ENCODE measurements at regions not wholly inside any gene's neighbourhood (a gene's known extent, or its start where the extent isn't known, plus 50 kb on each side); places are given as distances from the start of the nearest gene placed in this dataset.

GRCh38 chr3:8444883-8445282 is 56.7 kb upstream of the LMCD1 start:
- no peaks in the 10 kb centered on the region for H3F3A ChIP-seq (ENCODE audit: insufficient read depth, low read length)
- no peaks in the 10 kb centered on the region for H3K9me2 ChIP-seq (ENCODE audit: low read depth, low read length)
- H3K9me3 ChIP-seq (ENCODE audit: low read length): no peaks in the 10 kb centered on the region
- H3K79me2 ChIP-seq (ENCODE audit: insufficient read depth, low read length): no peaks in the 10 kb centered on the region
- no peaks in the 10 kb centered on the region for H3K4me1 ChIP-seq (ENCODE audit: insufficient read depth, low read length, severe bottlenecking)
- H3K4me2 ChIP-seq (ENCODE audit: low read length): no peak overlapping the region
- no peak overlapping the region for H2AFZ ChIP-seq (ENCODE audit: low read length)
- 0 out of 2 replicates have a peak, but pooled peaks cover 3% of the 10 kb centered on the region for H3K27me3 ChIP-seq (ENCODE audit: insufficient read depth, low read length)
- no peak for TF ChIP-seq EZH2 (IDR thresholded peaks at IDR 0.05; ENCODE audit: borderline replicate concordance, low read length)
- TF ChIP-seq CTCF (IDR thresholded peaks at IDR 0.05; ENCODE audit: low read length): no peak
- H4K20me1 ChIP-seq (ENCODE audit: insufficient read depth, low read length): no peaks in the 10 kb centered on the region
- no peak overlapping the region for H3K27ac ChIP-seq (ENCODE audit: low read depth, low read length, poor library complexity, severe bottlenecking)
- no peak overlapping the region for H3K9ac ChIP-seq (ENCODE audit: low read length)
- no peak overlapping the region for H3K4me3 ChIP-seq (ENCODE audit: low read depth, low read length, poor library complexity, severe bottlenecking)
- H3K36me3 ChIP-seq (ENCODE audit: insufficient read depth, low read length): no peaks in the 10 kb centered on the region

GRCh38 chr3:8445861-8446260 is 55.8 kb upstream of the LMCD1 start:
- Histone ChIP-seq H3K9me2 (ENCODE audit: low read depth, low read length) (no peaks in the 10 kb centered on the region), H4K20me1 (ENCODE audit: insufficient read depth, low read length) (no peaks in the 10 kb centered on the region), H3K4me3 (ENCODE audit: low read depth, low read length, poor library complexity, severe bottlenecking) (no peak overlapping the region), H3K4me2 (ENCODE audit: low read length) (no peak overlapping the region), H3K4me1 (ENCODE audit: insufficient read depth, low read length, severe bottlenecking) (no peaks in the 10 kb centered on the region), H3K9ac (ENCODE audit: low read length) (no peak overlapping the region), H2AFZ (ENCODE audit: low read length) (no peak overlapping the region), H3K27ac (ENCODE audit: low read depth, low read length, poor library complexity, severe bottlenecking) (no peak overlapping the region), H3K79me2 (ENCODE audit: insufficient read depth, low read length) (no peaks in the 10 kb centered on the region), H3K9me3 (ENCODE audit: low read length) (no peaks in the 10 kb centered on the region), H3K36me3 (ENCODE audit: insufficient read depth, low read length) (no peaks in the 10 kb centered on the region), H3K27me3 (ENCODE audit: insufficient read depth, low read length) (0 out of 2 replicates have a peak, but pooled peaks cover 3% of the 10 kb centered on the region), H3F3A (ENCODE audit: insufficient read depth, low read length) (no peaks in the 10 kb centered on the region)
- no peak for TF ChIP-seq EZH2 (IDR thresholded peaks at IDR 0.05; ENCODE audit: borderline replicate concordance, low read length)
- TF ChIP-seq CTCF (IDR thresholded peaks at IDR 0.05; ENCODE audit: low read length): no peak

- Histone ChIP-seq H3K9me3 (ENCODE audit: low read length) (no peaks in the 10 kb centered on the region), H3K4me3 (ENCODE audit: low read depth, low read length, poor library complexity, severe bottlenecking) (no peak overlapping the region), H3F3A (ENCODE audit: insufficient read depth, low read length) (no peaks in the 10 kb centered on the region), H3K27me3 (ENCODE audit: insufficient read depth, low read length) (0 out of 2 replicates have a peak, but pooled peaks cover 3% of the 10 kb centered on the region), H2AFZ (ENCODE audit: low read length) (no peak overlapping the region), H3K36me3 (ENCODE audit: insufficient read depth, low read length) (no peaks in the 10 kb centered on the region), H3K4me1 (ENCODE audit: insufficient read depth, low read length, severe bottlenecking) (no peaks in the 10 kb centered on the region), H3K9ac (ENCODE audit: low read length) (no peak overlapping the region), H3K79me2 (ENCODE audit: insufficient read depth, low read length) (no peaks in the 10 kb centered on the region), H3K4me2 (ENCODE audit: low read length) (no peak overlapping the region), H3K27ac (ENCODE audit: low read depth, low read length, poor library complexity, severe bottlenecking) (no peak overlapping the region), H4K20me1 (ENCODE audit: insufficient read depth, low read length) (no peaks in the 10 kb centered on the region), H3K9me2 (ENCODE audit: low read depth, low read length) (no peaks in the 10 kb centered on the region)
- TF ChIP-seq EZH2 (IDR thresholded peaks at IDR 0.05; ENCODE audit: borderline replicate concordance, low read length) (no peak), CTCF (IDR thresholded peaks at IDR 0.05; ENCODE audit: low read length) (no peak)
Measured at GRCh38 chr3:8446845-8447244, 54.8 kb upstream of the LMCD1 start.

Measured in OCI-LY1 (cell line).